ENCODE measurements at regions not wholly inside any gene's neighbourhood (a gene's known extent, or its start where the extent isn't known, plus 50 kb on each side); places are given as distances from the start of the nearest gene placed in this dataset.

- TF ChIP-seq CTCF (conservative IDR thresholded peaks at IDR 0.05) = no peak; the same call in 1 of the 2 replicates
- no peak for TF ChIP-seq ZFX (IDR thresholded peaks at IDR 0.05)
Observed at GRCh38 chr12:116636608-116637519, 77.7 kb downstream of the MAP1LC3B2 start.

Data from C4-2B (cell line).